ENCODE measurements at regions not wholly inside any gene's neighbourhood (a gene's known extent, or its start where the extent isn't known, plus 50 kb on each side); places are given as distances from the start of the nearest gene placed in this dataset.

GRCh38 chr6:139567095-139567494 is 192.6 kb upstream of the CITED2 start:
- Histone ChIP-seq H3K9me3 (ENCODE audit: insufficient read depth, low read depth) (no peaks in the 10 kb centered on the region), H2AFZ (no peak overlapping the region), H3K36me3 (ENCODE audit: low read depth) (no peaks in the 10 kb centered on the region), H3F3A (ENCODE audit: insufficient read depth, low read depth) (peaks cover 18% of the 10 kb centered on the region), H3K4me3 (no peak overlapping the region), H3K9me2 (ENCODE audit: insufficient read depth) (no peaks in the 10 kb centered on the region), H4K20me1 (ENCODE audit: insufficient read depth) (no peaks in the 10 kb centered on the region), H3K27me3 (ENCODE audit: insufficient read depth, low read depth) (no peaks in the 10 kb centered on the region), H3K4me2 (no peak overlapping the region), H3K79me2 (ENCODE audit: low read depth) (no peaks in the 10 kb centered on the region), H3K27ac (no peak overlapping the region), H3K4me1 (replicated peaks; ENCODE audit: insufficient read depth) (peaks cover 21% of the 10 kb centered on the region)
- intact Hi-C loops (cut with micrococcal nuclease; ENCODE audit: unreplicated experiment) = no loop called here
- TF ChIP-seq, protein P1, sequence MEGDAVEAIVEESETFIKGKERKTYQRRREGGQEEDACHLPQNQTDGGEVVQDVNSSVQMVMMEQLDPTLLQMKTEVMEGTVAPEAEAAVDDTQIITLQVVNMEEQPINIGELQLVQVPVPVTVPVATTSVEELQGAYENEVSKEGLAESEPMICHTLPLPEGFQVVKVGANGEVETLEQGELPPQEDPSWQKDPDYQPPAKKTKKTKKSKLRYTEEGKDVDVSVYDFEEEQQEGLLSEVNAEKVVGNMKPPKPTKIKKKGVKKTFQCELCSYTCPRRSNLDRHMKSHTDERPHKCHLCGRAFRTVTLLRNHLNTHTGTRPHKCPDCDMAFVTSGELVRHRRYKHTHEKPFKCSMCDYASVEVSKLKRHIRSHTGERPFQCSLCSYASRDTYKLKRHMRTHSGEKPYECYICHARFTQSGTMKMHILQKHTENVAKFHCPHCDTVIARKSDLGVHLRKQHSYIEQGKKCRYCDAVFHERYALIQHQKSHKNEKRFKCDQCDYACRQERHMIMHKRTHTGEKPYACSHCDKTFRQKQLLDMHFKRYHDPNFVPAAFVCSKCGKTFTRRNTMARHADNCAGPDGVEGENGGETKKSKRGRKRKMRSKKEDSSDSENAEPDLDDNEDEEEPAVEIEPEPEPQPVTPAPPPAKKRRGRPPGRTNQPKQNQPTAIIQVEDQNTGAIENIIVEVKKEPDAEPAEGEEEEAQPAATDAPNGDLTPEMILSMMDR (conservative IDR thresholded peaks at IDR 0.05) = no peak
- TF ChIP-seq EZH2 (IDR thresholded peaks at IDR 0.05; ENCODE audit: low read depth) = no peak
- DNase-seq = no peak
- POLR2A ChIA-PET (ENCODE audit: unreplicated experiment) = no interaction called here
- CTCF ChIA-PET = no interaction called here
- no TSS peak for BruUV-seq (replicated peaks)

- Histone ChIP-seq H3K9me2 (ENCODE audit: insufficient read depth) (no peaks in the 10 kb centered on the region), H3K27ac (no peak overlapping the region), H3K79me2 (ENCODE audit: low read depth) (no peaks in the 10 kb centered on the region), H3F3A (ENCODE audit: insufficient read depth, low read depth) (peaks cover 18% of the 10 kb centered on the region), H4K20me1 (ENCODE audit: insufficient read depth) (no peaks in the 10 kb centered on the region), H3K4me3 (no peak overlapping the region), H3K9me3 (ENCODE audit: insufficient read depth, low read depth) (peaks cover 4% of the 10 kb centered on the region; the same call in 1 of the 2 replicates), H3K4me2 (no peak overlapping the region), H3K4me1 (replicated peaks; ENCODE audit: insufficient read depth) (peaks cover 21% of the 10 kb centered on the region), H2AFZ (no peak overlapping the region), H3K36me3 (ENCODE audit: low read depth) (no peaks in the 10 kb centered on the region), H3K27me3 (ENCODE audit: insufficient read depth, low read depth) (no peaks in the 10 kb centered on the region)
- intact Hi-C loops (cut with micrococcal nuclease; ENCODE audit: unreplicated experiment) = no loop called here
- POLR2A ChIA-PET (ENCODE audit: unreplicated experiment) = no interaction called here
- BruUV-seq (replicated peaks) = no TSS peak
- TF ChIP-seq, protein P1 (conservative IDR thresholded peaks at IDR 0.05) = no peak
- no peak for TF ChIP-seq EZH2 (IDR thresholded peaks at IDR 0.05; ENCODE audit: low read depth)
- no peak for DNase-seq
- CTCF ChIA-PET = no interaction called here
Measured at GRCh38 chr6:139565591-139565990, 191.1 kb upstream of the CITED2 start.

DNA sequence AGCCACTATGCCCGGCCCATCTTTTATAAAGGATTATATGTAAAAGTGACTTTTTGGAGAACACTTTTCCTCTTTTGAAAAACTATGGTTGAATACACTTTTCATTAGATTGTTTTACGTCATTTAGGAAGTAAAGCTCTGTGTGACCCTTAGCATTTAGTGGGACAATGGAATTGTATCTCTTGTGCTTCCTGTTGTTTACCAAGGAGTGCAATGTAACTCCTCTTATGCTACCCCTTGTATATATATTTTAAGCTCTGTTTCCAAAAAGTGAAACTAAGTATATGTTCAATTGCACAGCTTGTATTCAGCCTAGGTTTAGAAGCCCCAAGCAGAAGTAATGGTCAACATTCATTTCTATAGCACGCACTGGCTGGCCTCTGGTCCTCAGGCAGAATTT is 183.1 kb upstream of the CITED2 start:
- no TSS peak for BruUV-seq (replicated peaks)
- H3K36me3 ChIP-seq (ENCODE audit: low read depth) = no peaks in the 10 kb centered on the region
- H3K9me3 ChIP-seq (ENCODE audit: insufficient read depth, low read depth) = peaks cover 7% of the 10 kb centered on the region; the same call in 1 of the 2 replicates
- H3K79me2 ChIP-seq (ENCODE audit: low read depth) = no peaks in the 10 kb centered on the region
- TF ChIP-seq, protein P1 (conservative IDR thresholded peaks at IDR 0.05) = no peak
- no peak for TF ChIP-seq EZH2 (IDR thresholded peaks at IDR 0.05; ENCODE audit: low read depth)
- H3K4me2 ChIP-seq = no peak overlapping the region
- no peaks in the 10 kb centered on the region for H3K27me3 ChIP-seq (ENCODE audit: insufficient read depth, low read depth)
- no peak overlapping the region for H3K4me3 ChIP-seq
- CTCF ChIA-PET = no interaction called here
- no peaks in the 10 kb centered on the region for H3F3A ChIP-seq (ENCODE audit: insufficient read depth, low read depth)
- POLR2A ChIA-PET (ENCODE audit: unreplicated experiment) = no interaction called here
- intact Hi-C loops (cut with micrococcal nuclease; ENCODE audit: unreplicated experiment) = no loop called here
- DNase-seq = no peak
- no peaks in the 10 kb centered on the region for H4K20me1 ChIP-seq (ENCODE audit: insufficient read depth)
- H3K4me1 ChIP-seq (replicated peaks; ENCODE audit: insufficient read depth) = no peaks in the 10 kb centered on the region
- H3K9me2 ChIP-seq (ENCODE audit: insufficient read depth) = no peaks in the 10 kb centered on the region
- no peak overlapping the region for H2AFZ ChIP-seq
- no peak overlapping the region for H3K27ac ChIP-seq

All from PC-9 (cell line).